ENCODE measurements at regions not wholly inside any gene's neighbourhood (a gene's known extent, or its start where the extent isn't known, plus 50 kb on each side); places are given as distances from the start of the nearest gene placed in this dataset.

- DNase-seq (ENCODE audit: low read depth in 2 of 2, low spot score in 1 of 2): no peak
These were observed 472.3 kb downstream of the TNS1 start for GRCh38 chr2:217530392-217531090.

GRCh38 chr2:217529271-217529670 is 473.5 kb downstream of the TNS1 start:
- DNase-seq (ENCODE audit: low read depth in 2 of 2, low spot score in 1 of 2): no peak

DNA sequence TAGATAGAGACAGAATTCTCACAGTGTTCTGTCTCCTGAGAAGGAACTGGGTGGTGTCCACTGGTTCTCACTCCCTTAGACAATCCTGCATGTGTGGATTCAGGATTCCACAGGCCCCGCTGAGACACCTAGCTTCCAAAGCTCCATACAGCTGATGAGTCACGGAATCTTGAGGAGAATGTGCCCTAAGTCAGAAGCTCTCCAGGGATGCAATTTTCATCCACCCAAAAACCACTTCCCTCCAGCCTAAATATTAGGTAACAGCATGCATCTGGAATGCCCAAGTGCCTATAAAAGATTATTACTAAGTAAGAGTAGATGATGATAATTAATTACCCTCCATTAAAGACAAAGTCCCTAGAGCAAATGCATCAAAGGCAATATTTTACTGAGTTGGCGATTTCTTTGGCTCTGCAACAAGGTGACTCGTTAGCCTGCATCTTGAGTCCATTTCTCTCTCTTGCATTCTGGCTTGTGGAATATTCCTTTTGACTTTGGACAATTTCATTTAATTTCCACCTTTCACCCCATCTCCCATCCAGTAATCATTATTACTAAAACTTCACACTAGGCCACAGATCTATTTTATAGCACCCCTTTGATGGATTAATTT is 475.1 kb downstream of the TNS1 start:
- DNase-seq (ENCODE audit: low read depth in 2 of 2, low spot score in 1 of 2): no peak

DNA sequence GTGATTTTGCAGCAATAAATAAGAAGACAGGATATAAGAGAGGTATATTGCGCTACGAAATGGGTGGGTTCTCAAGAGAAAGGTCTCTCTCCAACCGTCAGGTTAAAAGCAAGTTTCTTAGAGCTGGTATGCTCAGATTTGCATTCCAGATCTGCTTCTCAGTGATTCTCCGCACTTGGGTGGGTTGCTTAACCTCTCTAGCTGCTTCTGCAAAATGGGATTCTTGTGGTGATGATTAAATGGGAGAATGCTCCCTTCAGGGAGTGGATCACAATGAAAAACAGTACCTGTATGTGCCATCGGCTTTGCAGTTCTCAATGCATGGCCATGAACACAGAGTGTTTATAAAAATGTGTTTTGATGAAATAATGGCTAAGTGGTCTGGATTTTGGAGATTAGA is 477.7 kb downstream of the TNS1 start:
- no peak for DNase-seq (ENCODE audit: low read depth in 2 of 2, low spot score in 1 of 2)

DNA sequence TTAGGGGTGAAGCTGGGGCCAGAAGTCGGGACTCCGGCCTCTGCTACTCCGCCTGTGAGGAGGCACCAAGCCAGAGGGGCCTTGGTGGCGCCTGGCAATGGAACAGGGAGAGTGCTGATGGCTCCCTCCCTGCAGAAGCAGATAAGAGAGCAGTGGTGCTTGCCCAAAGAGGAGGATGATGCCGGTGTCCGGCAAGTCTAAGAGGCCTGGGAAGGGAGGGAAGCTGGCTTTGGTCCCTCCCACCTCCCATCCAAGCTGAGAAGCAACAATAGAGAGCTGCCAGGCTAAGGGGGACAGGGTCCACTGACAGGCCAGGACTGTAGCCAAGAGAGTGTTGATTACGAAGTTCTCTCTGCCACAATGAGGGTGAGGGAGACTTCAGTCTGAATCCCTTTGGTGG is 479.5 kb downstream of the TNS1 start:
- DNase-seq (ENCODE audit: low read depth in 2 of 2, low spot score in 1 of 2): no peak

- DNase-seq (ENCODE audit: low read depth in 2 of 2, low spot score in 1 of 2): no peak
These were observed 481.0 kb downstream of the TNS1 start for GRCh38 chr2:217521820-217522219.

- no peak for DNase-seq (ENCODE audit: low read depth in 2 of 2, low spot score in 1 of 2)
These were observed 482.3 kb downstream of the TNS1 start for GRCh38 chr2:217520356-217521010.

DNA sequence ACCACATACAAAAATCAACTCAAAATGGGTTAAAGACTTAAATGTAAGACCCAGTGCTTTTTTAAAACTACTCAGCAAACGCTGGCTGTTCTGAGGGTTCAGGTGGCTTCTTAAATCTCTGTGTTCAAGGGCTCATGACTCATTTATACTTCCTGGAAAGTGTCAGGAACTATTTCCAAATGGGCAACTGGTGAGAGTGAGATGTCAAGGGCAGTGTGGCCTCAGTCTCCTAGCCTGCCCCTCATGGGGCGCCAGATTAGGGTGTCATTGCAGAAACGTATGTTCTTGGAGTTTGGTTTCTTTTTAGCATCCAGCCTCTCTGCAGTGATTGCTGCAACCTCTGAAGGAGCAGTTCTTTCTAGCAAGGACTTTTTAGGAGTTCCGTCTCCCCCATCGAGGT is 485.4 kb downstream of the TNS1 start:
- DNase-seq (ENCODE audit: low read depth in 2 of 2, low spot score in 1 of 2): no peak

- no peak for DNase-seq (ENCODE audit: low read depth in 2 of 2, low spot score in 1 of 2)
These were observed 487.0 kb downstream of the TNS1 start for GRCh38 chr2:217515615-217516309.

DNA sequence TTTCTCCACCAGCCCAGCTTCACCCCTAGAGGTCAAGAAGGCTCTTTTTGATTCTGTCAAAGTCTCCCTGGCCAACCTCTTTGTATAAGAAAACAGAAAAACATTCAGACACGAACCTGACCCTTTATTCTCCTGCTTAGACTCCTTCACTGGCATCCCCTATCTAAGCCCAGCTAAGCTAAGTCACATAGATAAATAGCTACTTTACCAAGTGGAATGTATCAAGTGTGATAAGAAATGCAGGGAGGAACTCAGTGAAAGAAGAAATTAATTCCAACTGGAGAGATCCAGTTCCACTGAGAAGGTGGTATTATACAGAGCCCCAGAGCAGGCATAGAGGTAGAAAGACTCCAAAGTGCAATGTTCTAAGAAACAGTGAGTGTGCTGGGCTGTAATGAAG is 489.5 kb downstream of the TNS1 start:
- no peak for DNase-seq (ENCODE audit: low read depth in 2 of 2, low spot score in 1 of 2)

GRCh38 chr2:217512728-217513127 is 490.1 kb downstream of the TNS1 start:
- DNase-seq (ENCODE audit: low read depth in 2 of 2, low spot score in 1 of 2): no peak

DNA sequence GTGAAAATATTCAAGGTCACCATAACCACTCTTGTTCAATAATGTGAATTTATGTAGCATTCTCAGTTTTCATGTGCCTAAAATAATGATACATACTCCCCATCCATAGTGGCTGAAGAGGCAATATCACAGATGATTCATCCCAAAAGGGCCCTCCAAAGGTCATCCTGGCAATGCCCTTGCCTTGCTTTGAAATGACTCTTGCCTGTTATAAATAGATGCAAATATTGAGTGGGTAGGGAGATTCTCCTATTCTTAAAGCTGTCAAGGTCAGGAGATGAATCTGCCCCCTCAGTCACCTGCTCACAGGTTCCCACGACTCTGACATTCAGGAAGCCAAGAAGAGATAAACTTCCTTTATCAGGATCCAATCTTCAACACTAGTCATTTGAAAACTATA is 490.5 kb downstream of the TNS1 start:
- no peak for DNase-seq (ENCODE audit: low read depth in 2 of 2, low spot score in 1 of 2)

GRCh38 chr2:217511850-217512249 is 490.9 kb downstream of the TNS1 start:
- no peak for DNase-seq (ENCODE audit: low read depth in 2 of 2, low spot score in 1 of 2)

GRCh38 chr2:217510771-217511291 is 492.0 kb downstream of the TNS1 start:
- no peak for DNase-seq (ENCODE audit: low read depth in 2 of 2, low spot score in 1 of 2)

GRCh38 chr2:217505303-217505702 is 497.5 kb downstream of the TNS1 start:
- DNase-seq (ENCODE audit: low read depth in 2 of 2, low spot score in 1 of 2): no peak

DNA sequence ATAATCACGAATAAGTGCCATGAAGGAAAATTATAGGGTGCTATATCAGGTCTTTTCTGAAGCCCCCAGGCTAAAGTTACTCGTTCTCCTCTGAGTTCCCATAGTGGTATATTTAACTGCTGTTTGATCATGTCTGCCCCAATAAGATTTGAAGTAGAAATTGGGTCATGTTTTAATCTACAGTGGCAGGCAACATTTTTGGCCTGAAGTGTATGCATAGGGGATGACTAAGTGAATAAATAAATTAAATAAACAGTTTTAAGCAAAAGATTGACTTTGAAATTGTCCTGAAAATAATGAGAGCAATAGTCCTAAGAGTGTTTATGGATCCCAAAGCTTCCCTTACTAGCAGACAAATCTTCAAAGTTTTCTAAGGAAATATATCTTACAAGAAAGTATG is 500.9 kb downstream of the TNS1 start:
- DNase-seq (ENCODE audit: low read depth in 2 of 2, low spot score in 1 of 2): no peak

GRCh38 chr2:217497843-217498377 is 504.9 kb downstream of the TNS1 start:
- DNase-seq (ENCODE audit: low read depth in 2 of 2, low spot score in 1 of 2): no peak

GRCh38 chr2:217494557-217494956 is 508.2 kb downstream of the TNS1 start:
- DNase-seq (ENCODE audit: low read depth in 2 of 2, low spot score in 1 of 2): no peak

GRCh38 chr2:217491271-217491670 is 511.5 kb downstream of the TNS1 start:
- no peak for DNase-seq (ENCODE audit: low read depth in 2 of 2, low spot score in 1 of 2)

- no peak for DNase-seq (ENCODE audit: low read depth in 2 of 2, low spot score in 1 of 2)
These were observed 513.4 kb downstream of the TNS1 start for GRCh38 chr2:217489145-217489960.

- DNase-seq (ENCODE audit: low read depth in 2 of 2, low spot score in 1 of 2): no peak
These were observed 518.7 kb downstream of the TNS1 start for GRCh38 chr2:217484046-217484445.

Measured in stimulated activated CD8-positive, alpha-beta memory T cell treated with anti-CD3 and anti-CD28 coated beads, Interleukin-4, amount 100 ng/mL, for 1 hour (primary cell).